ENCODE measurements at regions not wholly inside any gene's neighbourhood (a gene's known extent, or its start where the extent isn't known, plus 50 kb on each side); places are given as distances from the start of the nearest gene placed in this dataset.

GRCh38 chr14:22266142-22266442 is 322.9 kb downstream of the DAD1 start:
- ATAC-seq (replicated peaks in 1 of 4), result no peak

GRCh38 chr14:22265319-22266141 is 323.5 kb downstream of the DAD1 start:
- Mint-ChIP-seq H3K4me3 (peak overlapping the region; percentile 13 to 57 (median 37)), H3K4me1 (peaks cover 4 to 10% (median 8%) of the 10 kb centered on the region in 3 donors), H3K27me3 (no peaks in the 10 kb centered on the region), H3K9me3 (no peaks in the 10 kb centered on the region), H3K27ac (peak overlapping the region; percentile 55 to 74), H3K36me3 (no peaks in the 10 kb centered on the region)
- Histone ChIP-seq H3K27me3 (replicated peaks in 1 of 2; ENCODE audit: control insufficient read depth in 2 of 2, extremely low read depth in 1 of 2, insufficient read depth in 2 of 2, low read length in 1 of 2) (no peaks in the 10 kb centered on the region), H3K4me3 (ENCODE audit: control insufficient read depth in 1 of 2, extremely low read depth in 1 of 2, low read length in 1 of 2) (no peak overlapping the region), H3K4me1 (ENCODE audit: control insufficient read depth in 1 of 2, extremely low read depth in 1 of 2, insufficient read depth in 2 of 2, low read length in 2 of 2) (no peaks in the 10 kb centered on the region), H3K27ac (ENCODE audit: low read length) (no peak overlapping the region), H3K9me3 (no peaks in the 10 kb centered on the region), H3K36me3 (ENCODE audit: control insufficient read depth in 2 of 2, extremely low read depth in 1 of 2, insufficient read depth in 1 of 2, low read length in 1 of 2) (no peaks in the 10 kb centered on the region)
- CTCF ChIA-PET, result interaction anchor here in 1 of 2 donors (1.1 kb wide), 1 partner anchor 44 kb away, joined by 9 read pairs; no protein-coding TSS in a partner anchor
- POLR2A ChIA-PET, result no interaction called here
- DNase-seq, result peak in 2 of 35 experiments; percentile 1 to 21
- peak in 1 of 4 experiments; percentile 61 for ATAC-seq (replicated peaks in 1 of 4)
- WGBS (ENCODE audit: insufficient coverage), result no CpG with 5 or more reads among the region's 8 CpGs

More at GRCh38 chr14:22266142-22266442, 322.9 kb downstream of the DAD1 start:
- H3K27me3 ChIP-seq (replicated peaks in 1 of 2; ENCODE audit: control insufficient read depth in 2 of 2, extremely low read depth in 1 of 2, insufficient read depth in 2 of 2, low read length in 1 of 2), result no peaks in the 10 kb centered on the region
- WGBS (ENCODE audit: insufficient coverage), result no CpG with 5 or more reads among the region's 2 CpGs
- ChIA-PET CTCF (no interaction called here), POLR2A (interaction anchor here in 1 of 2 donors (0.7 kb wide), 1 partner anchor 39 kb away, joined by 3 read pairs; no protein-coding TSS in a partner anchor)
- Mint-ChIP-seq H3K27me3 (no peaks in the 10 kb centered on the region), H3K4me3 (peak overlapping the region in 1 of 3 donors; percentile 57), H3K36me3 (no peaks in the 10 kb centered on the region), H3K4me1 (peaks cover 4 to 10% (median 8%) of the 10 kb centered on the region in 3 donors), H3K9me3 (no peaks in the 10 kb centered on the region), H3K27ac (peak overlapping the region; percentile 55 to 74)
- no peak overlapping the region for H3K4me3 ChIP-seq (ENCODE audit: control insufficient read depth in 1 of 2, extremely low read depth in 1 of 2, low read length in 1 of 2)
- H3K36me3 ChIP-seq (ENCODE audit: control insufficient read depth in 2 of 2, extremely low read depth in 1 of 2, insufficient read depth in 1 of 2, low read length in 1 of 2), result no peaks in the 10 kb centered on the region
- H3K27ac ChIP-seq (ENCODE audit: low read length), result no peak overlapping the region
- DNase-seq, result no peak
- H3K4me1 ChIP-seq (ENCODE audit: control insufficient read depth in 1 of 2, extremely low read depth in 1 of 2, insufficient read depth in 2 of 2, low read length in 2 of 2), result no peaks in the 10 kb centered on the region
- H3K9me3 ChIP-seq, result no peaks in the 10 kb centered on the region

GRCh38 chr14:22264759-22265158 is 324.3 kb downstream of the DAD1 start:
- DNase-seq, result no peak
- ATAC-seq (replicated peaks in 1 of 4), result no peak
- no peaks in the 10 kb centered on the region for H3K27me3 ChIP-seq (replicated peaks in 1 of 2; ENCODE audit: control insufficient read depth in 2 of 2, extremely low read depth in 1 of 2, insufficient read depth in 2 of 2, low read length in 1 of 2)
- no peaks in the 10 kb centered on the region for H3K4me1 ChIP-seq (ENCODE audit: control insufficient read depth in 1 of 2, extremely low read depth in 1 of 2, insufficient read depth in 2 of 2, low read length in 2 of 2)
- peaks cover 4 to 10% (median 8%) of the 10 kb centered on the region in 3 donors for H3K4me1 Mint-ChIP-seq
- ChIA-PET CTCF (interaction anchor here in 1 of 2 donors (1.1 kb wide), 1 partner anchor 43 kb away, joined by 9 read pairs; no protein-coding TSS in a partner anchor), POLR2A (no interaction called here)
- no CpG with 5 or more reads among the region's 1 CpG for WGBS (ENCODE audit: insufficient coverage)
- no peak overlapping the region for H3K4me3 Mint-ChIP-seq
- H3K9me3 Mint-ChIP-seq, result no peaks in the 10 kb centered on the region
- no peak overlapping the region for H3K4me3 ChIP-seq (ENCODE audit: control insufficient read depth in 1 of 2, extremely low read depth in 1 of 2, low read length in 1 of 2)
- no peaks in the 10 kb centered on the region for H3K27me3 Mint-ChIP-seq
- H3K27ac Mint-ChIP-seq, result no peak overlapping the region
- no peak overlapping the region for H3K27ac ChIP-seq (ENCODE audit: low read length)
- no peaks in the 10 kb centered on the region for H3K36me3 Mint-ChIP-seq
- no peaks in the 10 kb centered on the region for H3K36me3 ChIP-seq (ENCODE audit: control insufficient read depth in 2 of 2, extremely low read depth in 1 of 2, insufficient read depth in 1 of 2, low read length in 1 of 2)
- no peaks in the 10 kb centered on the region for H3K9me3 ChIP-seq

- Mint-ChIP-seq H3K9me3 (no peaks in the 10 kb centered on the region), H3K4me3 (no peak overlapping the region), H3K36me3 (no peaks in the 10 kb centered on the region), H3K4me1 (peaks cover 4 to 9% (median 6%) of the 10 kb centered on the region in 3 donors), H3K27ac (no peak overlapping the region), H3K27me3 (no peaks in the 10 kb centered on the region)
- WGBS (ENCODE audit: insufficient coverage), result no CpG with 5 or more reads among the region's 1 CpG
- no peak overlapping the region for H3K27ac ChIP-seq (ENCODE audit: low read length)
- no peak overlapping the region for H3K4me3 ChIP-seq (ENCODE audit: control insufficient read depth in 1 of 2, extremely low read depth in 1 of 2, low read length in 1 of 2)
- ATAC-seq (replicated peaks in 1 of 4) (no peak), DNase-seq (no peak)
- H3K4me1 ChIP-seq (ENCODE audit: control insufficient read depth in 1 of 2, extremely low read depth in 1 of 2, insufficient read depth in 2 of 2, low read length in 2 of 2), result no peaks in the 10 kb centered on the region
- no peaks in the 10 kb centered on the region for H3K36me3 ChIP-seq (ENCODE audit: control insufficient read depth in 2 of 2, extremely low read depth in 1 of 2, insufficient read depth in 1 of 2, low read length in 1 of 2)
- H3K9me3 ChIP-seq, result no peaks in the 10 kb centered on the region
- H3K27me3 ChIP-seq (replicated peaks in 1 of 2; ENCODE audit: control insufficient read depth in 2 of 2, extremely low read depth in 1 of 2, insufficient read depth in 2 of 2, low read length in 1 of 2), result no peaks in the 10 kb centered on the region
- ChIA-PET POLR2A (no interaction called here), CTCF (interaction anchor here (0.6 to 0.7 kb wide), 2 partner anchors 265 to 597 kb away, joined by 3 to 6 read pairs; no protein-coding TSS in a partner anchor)
Observed at GRCh38 chr14:22263961-22264360, 325.1 kb downstream of the DAD1 start.

GRCh38 chr14:22262881-22263280 is 326.1 kb downstream of the DAD1 start:
- Histone ChIP-seq H3K9me3 (no peaks in the 10 kb centered on the region), H3K27ac (ENCODE audit: low read length) (no peak overlapping the region), H3K4me3 (ENCODE audit: control insufficient read depth in 1 of 2, extremely low read depth in 1 of 2, low read length in 1 of 2) (no peak overlapping the region), H3K4me1 (ENCODE audit: control insufficient read depth in 1 of 2, extremely low read depth in 1 of 2, insufficient read depth in 2 of 2, low read length in 2 of 2) (no peaks in the 10 kb centered on the region), H3K27me3 (replicated peaks in 1 of 2; ENCODE audit: control insufficient read depth in 2 of 2, extremely low read depth in 1 of 2, insufficient read depth in 2 of 2, low read length in 1 of 2) (no peaks in the 10 kb centered on the region), H3K36me3 (ENCODE audit: control insufficient read depth in 2 of 2, extremely low read depth in 1 of 2, insufficient read depth in 1 of 2, low read length in 1 of 2) (no peaks in the 10 kb centered on the region)
- H3K36me3 Mint-ChIP-seq, result no peaks in the 10 kb centered on the region
- no CpG with 5 or more reads among the region's 3 CpGs for WGBS (ENCODE audit: insufficient coverage)
- H3K9me3 Mint-ChIP-seq, result no peaks in the 10 kb centered on the region
- peaks cover 4 to 5% (median 4%) of the 10 kb centered on the region in 3 donors for H3K4me1 Mint-ChIP-seq
- H3K27ac Mint-ChIP-seq, result no peak overlapping the region
- no peak overlapping the region for H3K4me3 Mint-ChIP-seq
- POLR2A ChIA-PET, result no interaction called here
- ATAC-seq (replicated peaks in 1 of 4), result no peak
- no peaks in the 10 kb centered on the region for H3K27me3 Mint-ChIP-seq
- CTCF ChIA-PET, result no interaction called here
- DNase-seq, result no peak

- no peak overlapping the region for H3K27ac ChIP-seq (ENCODE audit: low read length)
- CTCF ChIA-PET, result no interaction called here
- no peak overlapping the region for H3K4me3 ChIP-seq (ENCODE audit: control insufficient read depth in 1 of 2, extremely low read depth in 1 of 2, low read length in 1 of 2)
- no peaks in the 10 kb centered on the region for H3K9me3 Mint-ChIP-seq
- H3K36me3 ChIP-seq (ENCODE audit: control insufficient read depth in 2 of 2, extremely low read depth in 1 of 2, insufficient read depth in 1 of 2, low read length in 1 of 2), result no peaks in the 10 kb centered on the region
- no peaks in the 10 kb centered on the region for H3K27me3 ChIP-seq (replicated peaks in 1 of 2; ENCODE audit: control insufficient read depth in 2 of 2, extremely low read depth in 1 of 2, insufficient read depth in 2 of 2, low read length in 1 of 2)
- H3K27me3 Mint-ChIP-seq, result no peaks in the 10 kb centered on the region
- H3K4me1 ChIP-seq (ENCODE audit: control insufficient read depth in 1 of 2, extremely low read depth in 1 of 2, insufficient read depth in 2 of 2, low read length in 2 of 2), result no peaks in the 10 kb centered on the region
- no peak overlapping the region for H3K27ac Mint-ChIP-seq
- no peak overlapping the region for H3K4me3 Mint-ChIP-seq
- DNase-seq (no peak), ATAC-seq (replicated peaks in 1 of 4) (no peak)
- no peaks in the 10 kb centered on the region for H3K4me1 Mint-ChIP-seq
- H3K36me3 Mint-ChIP-seq, result no peaks in the 10 kb centered on the region
- no CpG with 5 or more reads among the region's 5 CpGs for whole genome bisulfite sequencing (ENCODE audit: insufficient coverage)
- H3K9me3 ChIP-seq, result no peaks in the 10 kb centered on the region
- POLR2A ChIA-PET, result no interaction called here
Observed at GRCh38 chr14:22255017-22255950, 333.7 kb downstream of the DAD1 start.

All from T-cell (primary cell).